HG03025 (cell line): ENCODE measurements at regions not wholly inside any gene's neighbourhood (a gene's known extent, or its start where the extent isn't known, plus 50 kb on each side); places are given as distances from the start of the nearest gene placed in this dataset.

Experiments used
- ATAC-seq: cut with Tn5 transposase; IDR thresholded peaks from one replicate; pipeline ENCODE4 v1.9.1; 2021; ENCODE audit warnings: mild to moderate bottlenecking, moderate library complexity; ENCODE audit not compliant: unreplicated experiment, low FRiP score

DNA sequence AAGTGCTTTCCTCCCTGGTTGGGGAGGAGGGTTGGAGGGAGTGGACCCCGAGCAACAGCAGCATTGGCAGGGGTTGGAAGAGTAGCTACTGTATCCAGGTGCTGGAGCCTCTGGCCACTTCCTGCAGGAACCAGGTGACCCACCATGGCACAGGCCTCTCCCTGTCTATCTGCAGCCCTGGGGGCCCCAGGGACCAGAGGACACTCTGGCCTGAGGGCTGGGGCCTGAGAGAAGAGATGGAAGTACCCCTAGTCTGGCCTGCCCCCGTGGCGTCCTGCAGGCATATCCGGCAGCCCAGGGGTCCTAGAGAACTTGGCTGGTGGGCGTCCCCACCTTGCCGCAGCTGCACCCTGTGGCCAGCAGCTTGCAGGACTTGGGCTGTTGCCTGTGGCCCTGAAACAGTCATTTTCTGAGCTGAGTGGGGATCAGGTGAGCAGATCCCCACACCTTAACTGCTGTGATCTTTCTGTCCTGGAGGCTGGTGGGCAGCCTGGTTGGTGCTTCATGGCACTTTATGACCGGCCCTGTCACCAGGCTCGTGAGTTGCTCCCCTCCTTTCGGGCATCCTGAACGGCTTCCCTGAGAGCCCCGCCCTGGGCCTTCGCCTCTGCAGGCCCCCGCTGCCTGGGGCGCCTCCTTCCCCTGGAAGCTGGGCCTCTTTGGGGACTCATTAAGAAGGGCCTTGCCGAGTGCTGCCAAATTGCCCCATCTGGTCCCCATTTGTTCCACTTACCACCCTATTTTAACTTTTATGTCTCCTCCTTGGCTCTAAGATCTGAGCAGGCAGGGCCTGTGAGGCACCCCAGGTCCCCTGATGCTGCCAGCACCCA, 298.6 kb downstream of the SEC14L1 start:
- no peak for ATAC-seq

DNA sequence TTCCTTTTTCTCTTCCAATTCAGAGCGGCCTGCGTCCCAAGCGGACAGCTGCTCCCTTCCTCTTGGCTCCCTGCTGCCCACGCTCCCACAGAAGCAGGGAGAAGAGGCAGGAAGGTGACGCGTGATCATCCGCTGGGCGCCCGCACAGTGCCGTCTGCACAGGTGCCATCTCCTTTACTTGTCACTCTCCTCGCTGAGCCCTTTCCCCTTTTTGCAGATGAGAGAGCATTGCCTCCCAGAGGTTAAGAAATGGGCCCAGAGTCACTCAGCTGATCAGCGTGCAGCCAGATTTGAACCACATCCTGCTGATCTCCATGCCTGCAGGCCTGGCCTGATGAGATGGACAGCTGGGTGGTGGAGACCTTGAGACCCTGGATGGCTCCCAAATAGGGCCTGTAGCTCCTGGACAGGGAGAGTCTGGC, 299.8 kb downstream of the SEC14L1 start:
- no peak for ATAC-seq

DNA sequence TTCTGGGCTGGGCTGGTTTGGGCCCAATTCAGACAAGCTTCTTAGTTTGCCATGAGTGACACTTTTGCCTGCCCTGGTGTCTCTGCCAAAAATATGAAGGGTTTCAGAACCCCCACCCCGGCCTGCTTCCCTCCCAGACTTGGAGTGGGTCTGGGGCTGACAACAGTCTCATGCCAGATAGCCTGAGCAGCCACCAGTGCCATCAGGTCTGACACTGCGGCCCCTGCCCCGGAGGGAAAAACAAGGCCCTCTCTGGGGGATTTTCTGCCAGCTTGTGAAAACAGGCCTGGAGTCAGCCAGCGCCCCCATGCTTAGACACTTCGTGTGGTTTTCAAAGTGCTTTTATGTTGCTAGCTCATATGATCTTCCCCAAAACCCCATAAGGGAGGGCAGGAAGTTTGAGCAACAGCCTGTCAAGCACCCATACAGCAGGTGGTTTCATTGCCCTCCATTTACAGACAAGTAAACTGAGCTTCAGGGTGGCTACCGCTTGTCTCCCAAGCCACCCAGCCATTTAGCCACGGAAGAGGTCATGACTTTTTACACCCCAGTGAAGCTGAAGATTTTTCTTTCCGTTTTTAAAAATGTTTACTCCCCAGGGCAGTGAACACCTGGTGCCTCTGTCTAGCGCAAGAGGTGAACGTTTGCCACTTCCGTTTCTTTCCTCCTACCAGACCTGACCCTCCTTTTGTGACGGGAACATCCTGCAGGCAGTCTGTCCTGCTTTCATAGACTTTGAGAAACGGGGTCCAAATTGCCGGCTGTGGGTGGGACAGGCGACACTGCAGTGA, 300.6 kb downstream of the SEC14L1 start:
- ATAC-seq, result no peak

DNA sequence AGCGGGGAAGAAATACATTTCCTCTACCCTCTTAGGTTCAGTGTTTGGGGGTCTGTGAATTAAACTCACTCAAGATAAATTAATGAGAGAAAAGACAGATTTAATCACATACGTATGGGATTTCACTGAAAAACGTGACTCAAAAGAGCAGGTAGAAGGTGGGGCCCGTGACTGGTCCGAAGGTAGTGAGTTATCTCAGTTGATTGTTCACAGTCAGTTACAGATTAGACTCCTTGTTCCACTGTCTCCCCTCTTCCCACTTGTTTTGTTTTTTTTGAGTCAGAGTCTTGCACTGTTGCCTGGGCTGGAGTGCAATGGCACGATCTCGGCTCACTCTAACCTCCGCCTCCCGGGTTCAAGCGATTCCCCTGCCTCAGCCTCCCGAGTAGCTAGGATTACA, 301.2 kb downstream of the SEC14L1 start:
- no peak for ATAC-seq

DNA sequence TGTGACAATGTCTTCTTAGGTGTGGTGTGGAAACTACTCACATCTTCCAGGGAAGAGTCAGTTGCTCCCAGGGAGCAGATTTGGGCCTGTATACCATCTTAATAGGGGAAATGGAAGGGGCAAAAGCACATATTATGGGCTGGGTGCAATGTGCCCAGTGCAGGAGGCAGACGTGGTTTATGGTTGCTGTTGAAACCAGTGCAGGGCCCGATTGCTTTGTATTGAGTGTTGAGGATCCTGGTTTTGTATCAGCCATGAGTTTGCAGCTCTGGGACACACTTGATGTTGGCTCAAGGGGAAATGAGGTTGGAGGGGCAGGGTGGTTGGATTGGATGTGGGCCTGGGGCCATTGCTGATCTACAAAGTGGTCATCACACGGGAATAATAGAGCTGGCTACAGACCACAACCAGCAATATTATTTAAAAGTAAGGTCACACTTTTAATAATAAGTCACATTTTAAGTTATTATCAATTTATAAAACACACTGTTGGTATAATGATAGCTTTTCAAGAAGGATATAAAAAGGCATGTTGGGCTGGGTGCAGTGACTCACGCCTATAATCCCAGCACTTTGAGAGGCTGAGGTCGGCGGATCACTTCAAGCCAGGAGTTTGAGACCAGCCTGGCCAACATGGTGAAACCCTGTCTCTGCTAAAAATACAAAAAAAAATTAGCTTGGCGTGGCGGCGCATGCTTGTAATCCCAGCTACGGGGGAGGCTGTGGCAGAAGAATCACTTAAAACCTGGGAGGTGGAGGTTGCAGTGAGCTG, 302.4 kb downstream of the SEC14L1 start:
- ATAC-seq, result no peak

DNA sequence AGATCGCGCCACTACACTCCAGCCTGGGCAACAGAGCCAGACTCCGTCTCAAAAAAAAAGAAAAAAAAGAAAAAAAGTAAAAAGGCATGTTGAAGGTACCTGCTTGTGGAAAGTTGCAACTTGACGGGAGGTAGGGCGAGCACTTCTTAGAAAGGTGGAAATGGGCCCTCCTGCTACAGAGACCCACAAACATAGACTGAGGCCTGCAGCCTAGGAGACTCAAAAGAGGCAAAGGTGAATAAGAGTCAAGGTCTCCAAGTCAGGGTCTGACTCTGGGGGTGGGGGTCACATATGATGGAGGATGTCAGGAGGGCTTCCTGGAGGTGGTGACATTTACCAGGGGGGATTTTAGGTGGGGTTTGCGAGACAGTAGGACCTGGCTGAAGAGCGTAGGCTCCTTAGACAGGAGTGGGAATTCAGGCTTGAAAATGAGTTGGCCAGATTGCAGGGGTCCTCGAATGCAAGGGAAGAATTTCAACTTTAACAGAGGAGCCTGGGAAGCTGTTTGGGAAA, 303.0 kb downstream of the SEC14L1 start:
- ATAC-seq, result no peak

DNA sequence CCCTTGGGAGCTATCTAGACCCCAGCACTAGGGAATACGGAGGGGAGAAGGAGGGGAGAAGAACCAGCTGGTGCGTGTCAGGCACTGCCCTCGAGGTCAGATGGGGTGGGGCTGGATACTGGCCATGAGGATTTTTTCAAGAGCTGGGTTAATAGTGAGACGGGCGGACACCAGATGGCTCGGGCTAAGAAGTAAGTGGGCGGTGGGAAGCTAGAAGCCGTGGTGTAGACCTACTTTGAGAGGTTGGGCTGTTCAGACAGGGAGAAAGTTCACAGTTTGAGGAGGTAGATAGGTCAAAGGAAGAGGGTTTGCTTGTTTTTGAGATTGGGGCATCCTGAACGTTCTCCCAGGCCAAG, 303.8 kb downstream of the SEC14L1 start:
- ATAC-seq, result no peak

DNA sequence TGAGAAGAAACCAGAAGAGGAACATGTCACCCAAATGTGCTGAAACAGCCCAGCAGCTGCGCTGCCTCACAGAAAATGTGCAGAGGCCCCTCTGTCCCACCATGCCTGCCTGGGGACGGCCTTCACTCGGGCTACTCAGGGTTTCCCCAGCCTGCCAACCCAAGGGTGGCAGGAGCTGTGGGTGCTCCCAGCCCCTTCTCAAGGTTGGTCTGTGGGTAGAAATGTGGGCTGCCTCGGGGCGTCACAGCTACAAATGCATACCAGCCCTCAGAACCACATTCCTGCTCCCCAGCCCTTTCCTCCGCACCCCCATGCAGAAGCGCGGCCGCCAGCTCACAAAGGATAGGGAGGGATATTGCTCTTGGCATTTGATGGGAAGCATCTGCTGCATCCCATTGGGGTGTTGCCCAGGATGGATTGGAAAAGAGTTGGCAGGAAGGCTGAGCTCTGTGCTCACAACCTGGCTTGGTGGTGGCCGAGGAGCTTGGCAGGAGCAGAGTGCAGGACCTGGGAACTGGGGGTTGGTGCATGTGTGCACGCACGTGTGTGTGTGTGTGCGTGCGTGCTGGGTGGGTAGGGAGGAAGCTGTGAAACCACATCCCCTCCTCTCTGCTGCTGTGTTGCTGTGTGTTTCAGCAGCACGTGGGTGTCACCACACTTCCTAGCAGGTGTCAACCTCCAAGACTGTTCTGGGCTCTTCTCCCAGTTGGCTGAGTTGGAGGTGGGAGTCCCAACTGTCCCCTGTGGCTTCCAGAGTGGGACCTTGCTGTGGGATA, 304.4 kb downstream of the SEC14L1 start:
- no peak for ATAC-seq

DNA sequence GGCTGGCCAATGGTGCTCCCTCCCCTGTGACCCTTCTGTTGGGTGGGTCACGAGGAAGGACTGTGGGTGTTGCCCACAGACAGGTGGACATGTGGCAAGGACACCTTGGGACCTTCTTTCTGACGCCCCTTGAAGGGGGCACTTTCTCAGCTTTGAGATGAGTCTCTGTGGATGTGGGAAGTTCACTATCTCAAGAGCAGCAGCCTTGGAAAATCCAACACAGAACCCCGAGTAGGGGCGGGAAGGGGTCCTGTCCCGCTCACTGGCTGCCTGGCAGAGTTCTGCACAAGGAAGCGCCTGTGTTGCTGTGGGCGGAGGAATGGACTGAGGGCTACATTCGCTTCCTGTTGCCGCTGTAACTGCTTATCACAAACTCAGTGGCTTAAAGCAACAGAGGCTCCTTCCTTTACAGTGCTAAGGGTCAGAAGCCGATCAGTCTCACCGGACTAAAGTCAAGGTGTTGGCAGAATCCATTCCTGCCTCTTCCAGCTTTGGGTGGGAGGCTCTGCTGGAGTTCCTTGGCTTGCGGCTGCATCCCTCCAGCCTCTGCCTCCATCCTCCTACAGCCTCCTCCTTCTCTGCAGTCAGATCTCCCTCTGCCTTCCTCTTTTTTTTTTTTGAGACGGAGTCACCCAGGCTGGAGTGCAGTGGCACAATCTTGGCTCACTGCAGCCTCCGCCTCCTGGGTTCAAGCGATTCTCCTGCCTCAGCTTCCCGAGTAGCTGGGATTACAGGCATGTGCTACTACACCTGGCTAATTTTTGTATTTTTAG, 305.2 kb downstream of the SEC14L1 start:
- ATAC-seq, result no peak

DNA sequence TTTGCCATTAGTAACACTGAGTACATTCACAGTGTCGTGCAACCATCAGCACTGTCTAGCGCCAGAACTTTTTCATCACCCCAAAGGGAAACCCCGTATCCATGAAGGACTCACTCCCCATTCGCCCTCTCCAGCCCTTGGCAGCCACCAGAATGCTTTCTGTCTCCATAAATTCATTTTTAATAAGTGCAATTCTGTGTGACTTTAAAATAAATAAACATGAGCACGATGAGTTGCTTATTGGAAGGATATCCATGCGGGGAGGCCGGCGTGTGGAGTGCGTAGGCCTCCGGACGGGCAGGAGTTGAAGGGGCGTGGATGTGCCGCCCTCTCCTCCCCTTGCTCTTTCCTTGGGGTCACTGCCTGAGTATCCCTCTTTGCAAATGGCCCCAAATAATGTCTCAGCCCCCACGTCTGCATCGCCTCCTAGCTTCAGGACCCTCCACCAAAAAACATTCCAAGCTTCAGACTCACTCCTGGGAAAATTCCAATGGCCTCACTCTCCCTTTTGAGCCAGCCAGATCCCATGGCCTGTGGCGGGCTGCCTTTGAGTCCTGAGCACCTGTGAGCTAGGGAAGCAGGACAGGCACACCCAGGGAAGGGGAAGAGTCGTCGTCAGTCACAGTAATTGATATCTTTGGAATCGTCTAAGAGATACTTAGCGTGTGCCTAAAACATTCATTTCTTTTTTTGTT, 306.3 kb downstream of the SEC14L1 start:
- ATAC-seq, result no peak

DNA sequence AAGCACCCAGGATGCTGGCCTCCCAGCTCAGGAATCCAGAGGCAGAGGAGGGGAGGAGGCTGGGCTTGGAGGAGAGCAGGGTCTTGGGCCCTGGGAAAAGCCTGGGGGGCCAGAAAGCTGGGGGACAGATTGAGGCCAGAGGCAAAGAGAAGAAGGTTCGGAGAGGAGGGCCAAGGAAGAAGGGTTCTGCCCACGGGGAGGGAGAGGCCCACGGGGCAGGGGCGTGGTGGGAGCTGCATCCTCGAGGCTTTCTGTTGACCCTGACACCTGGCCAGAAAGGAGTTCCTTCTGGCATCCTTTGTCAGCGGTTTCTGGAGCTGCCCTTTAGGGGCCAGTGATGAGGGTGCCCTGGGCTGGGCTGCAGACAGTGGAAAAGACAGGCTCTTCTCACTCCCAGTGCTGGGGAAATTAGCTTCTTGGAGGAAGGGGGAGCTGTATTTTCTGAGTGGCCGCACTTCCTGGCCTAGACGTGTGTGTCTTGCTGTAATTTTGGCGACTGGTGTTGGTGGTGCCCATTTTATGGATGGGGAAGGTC, 308.7 kb downstream of the SEC14L1 start:
- ATAC-seq, result no peak

DNA sequence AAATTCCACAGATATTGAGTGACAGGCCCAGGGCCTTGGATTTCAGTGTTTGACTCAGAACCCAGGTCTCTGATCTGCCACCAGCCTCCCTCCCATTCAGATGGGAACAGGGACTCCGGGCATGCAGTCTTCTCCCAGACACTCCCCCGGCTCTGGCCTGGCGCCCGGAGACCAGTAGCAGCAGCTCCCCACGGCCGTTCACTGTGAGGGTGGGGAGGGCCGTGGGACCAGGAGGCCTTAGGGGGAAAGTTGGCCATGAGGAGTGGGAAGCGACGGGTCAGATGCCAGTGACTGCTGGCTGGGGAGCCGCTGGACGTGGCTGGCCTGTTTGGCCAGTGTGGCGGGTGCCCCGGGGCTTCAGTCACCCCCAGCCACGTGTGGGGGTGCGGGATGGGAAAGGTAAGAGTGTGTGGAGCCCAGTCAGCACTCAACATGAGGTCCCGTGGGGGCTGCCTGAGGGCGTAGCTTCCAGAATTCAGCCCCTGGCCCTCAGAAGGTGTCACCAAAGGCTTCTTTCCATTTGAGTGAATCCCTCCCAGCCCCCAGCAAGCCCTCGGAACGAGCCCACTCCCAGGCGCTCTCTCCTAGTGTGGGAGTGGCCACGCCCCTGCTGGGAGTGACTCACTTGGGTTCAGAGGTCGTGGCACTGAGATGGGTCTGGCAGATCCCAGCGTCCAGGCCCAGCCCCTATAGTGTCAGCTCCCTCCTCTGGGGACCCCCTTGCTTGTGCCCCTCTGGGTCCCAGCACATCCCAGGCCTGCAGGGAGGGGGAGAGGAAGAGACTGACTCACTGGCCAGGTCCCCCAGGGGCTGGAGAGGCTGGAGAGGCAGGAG, 309.4 kb downstream of the SEC14L1 start:
- ATAC-seq, result no peak

DNA sequence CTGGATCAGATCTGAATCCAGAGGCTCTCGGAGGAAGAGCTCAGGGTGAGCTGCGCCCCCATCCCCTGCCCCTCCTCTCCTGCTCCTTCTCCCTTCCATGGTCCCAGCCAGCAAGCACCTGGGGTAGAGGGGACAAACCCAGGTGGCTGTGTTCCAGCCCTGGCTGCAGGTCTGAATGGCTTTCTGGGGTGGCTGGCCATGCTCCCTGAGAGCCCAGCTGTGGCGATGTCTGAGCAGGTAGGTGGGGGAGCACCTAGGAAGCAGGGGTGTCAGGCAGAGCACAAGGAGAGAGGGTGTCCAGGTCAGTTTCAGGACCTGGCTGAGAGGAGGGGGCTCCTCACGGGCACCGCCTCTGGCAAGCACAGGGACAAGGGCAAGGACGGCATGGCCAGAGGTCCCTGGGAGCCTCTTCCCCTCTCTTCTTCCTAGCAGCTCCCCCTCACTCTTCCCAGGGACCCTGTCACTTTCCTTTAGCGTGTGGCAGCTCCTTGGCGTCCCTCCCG, 310.0 kb downstream of the SEC14L1 start:
- ATAC-seq, result no peak

DNA sequence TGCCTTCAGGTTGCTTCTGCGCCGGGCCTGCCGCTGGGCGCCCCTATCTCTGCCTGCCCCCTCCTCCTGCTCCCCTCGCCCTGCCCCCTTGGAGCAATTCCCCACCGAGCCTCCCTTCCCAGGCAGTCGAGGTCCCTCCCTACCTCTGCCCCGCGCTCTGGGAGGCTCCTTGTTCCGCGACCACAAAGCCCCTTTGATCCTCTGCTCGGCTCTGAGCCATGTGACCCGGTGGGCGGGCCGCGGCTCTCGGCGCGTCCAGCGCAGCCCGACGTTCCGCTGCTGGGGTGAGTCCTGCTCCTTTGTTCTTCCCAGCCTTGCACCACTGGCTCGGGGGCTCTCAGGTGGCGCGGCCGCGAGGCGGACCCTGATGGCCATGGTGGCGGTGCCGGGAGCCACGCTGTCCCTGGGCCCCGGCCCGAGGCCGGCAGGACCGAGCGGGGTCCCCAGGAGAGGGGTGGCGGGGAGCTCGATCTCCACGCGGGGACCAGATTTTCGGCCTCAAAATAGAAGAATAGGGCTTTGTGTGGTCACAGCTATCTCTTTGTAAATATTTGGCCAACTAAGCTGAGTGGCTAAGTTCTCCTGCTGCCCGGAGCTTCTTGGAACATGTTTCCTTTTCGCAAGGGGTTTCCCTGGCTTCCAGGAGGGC, 310.6 kb downstream of the SEC14L1 start:
- ATAC-seq, result no peak

DNA sequence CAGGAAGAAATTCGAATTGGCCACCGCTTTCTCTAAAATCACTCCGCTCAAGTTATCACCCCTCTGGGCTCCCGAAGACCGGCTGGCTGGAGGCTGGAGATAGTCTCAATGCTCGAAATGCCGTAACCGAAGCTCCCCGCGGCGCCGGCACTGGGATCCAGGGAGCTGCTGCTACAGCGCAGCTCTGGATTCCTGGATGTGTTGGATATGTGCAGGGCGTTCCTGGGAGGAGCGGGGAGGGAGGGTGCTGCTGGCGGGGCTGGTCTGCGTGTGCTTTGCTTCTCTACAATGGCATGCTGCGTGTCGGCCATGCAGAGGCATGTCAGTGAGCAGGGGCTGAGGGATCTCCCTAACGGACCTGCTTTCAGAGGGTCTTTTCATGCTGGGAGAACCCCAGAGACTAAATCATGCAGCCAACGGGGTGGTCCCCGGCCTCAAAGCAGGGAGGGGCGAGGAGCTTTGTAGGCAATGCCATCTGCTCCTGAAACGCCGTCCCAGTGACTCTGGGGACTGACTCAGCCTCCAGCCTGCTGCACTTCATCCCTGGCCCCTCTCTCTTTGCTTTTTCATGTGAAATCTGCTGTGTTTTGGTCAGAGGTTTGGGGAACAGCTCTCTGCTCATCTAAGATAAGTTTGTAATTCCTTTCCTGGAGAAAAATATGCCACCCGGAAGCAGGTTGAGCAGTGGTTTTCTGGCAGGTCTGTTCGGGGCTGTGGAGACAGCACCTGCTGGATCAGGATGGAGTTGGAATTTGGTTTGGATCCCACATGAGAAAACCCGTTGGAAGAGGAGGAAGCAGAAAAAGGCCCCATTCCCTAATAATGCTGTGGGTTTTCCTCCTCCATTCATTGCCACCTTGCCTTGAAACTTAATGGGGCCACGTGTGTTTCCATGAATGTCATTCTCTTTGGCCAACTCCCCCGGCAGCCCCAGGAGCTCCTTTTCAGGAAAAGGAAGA, 311.4 kb downstream of the SEC14L1 start:
- no peak for ATAC-seq
